GM21576 (cell line): ENCODE measurements at regions not wholly inside any gene's neighbourhood (a gene's known extent, or its start where the extent isn't known, plus 50 kb on each side); places are given as distances from the start of the nearest gene placed in this dataset.

Experiments used
- ATAC-seq: cut with Tn5 transposase; IDR thresholded peaks from one replicate; pipeline ENCODE4 v1.9.1; 2021; ENCODE audit warnings: mild to moderate bottlenecking, moderate library complexity; ENCODE audit not compliant: unreplicated experiment

DNA sequence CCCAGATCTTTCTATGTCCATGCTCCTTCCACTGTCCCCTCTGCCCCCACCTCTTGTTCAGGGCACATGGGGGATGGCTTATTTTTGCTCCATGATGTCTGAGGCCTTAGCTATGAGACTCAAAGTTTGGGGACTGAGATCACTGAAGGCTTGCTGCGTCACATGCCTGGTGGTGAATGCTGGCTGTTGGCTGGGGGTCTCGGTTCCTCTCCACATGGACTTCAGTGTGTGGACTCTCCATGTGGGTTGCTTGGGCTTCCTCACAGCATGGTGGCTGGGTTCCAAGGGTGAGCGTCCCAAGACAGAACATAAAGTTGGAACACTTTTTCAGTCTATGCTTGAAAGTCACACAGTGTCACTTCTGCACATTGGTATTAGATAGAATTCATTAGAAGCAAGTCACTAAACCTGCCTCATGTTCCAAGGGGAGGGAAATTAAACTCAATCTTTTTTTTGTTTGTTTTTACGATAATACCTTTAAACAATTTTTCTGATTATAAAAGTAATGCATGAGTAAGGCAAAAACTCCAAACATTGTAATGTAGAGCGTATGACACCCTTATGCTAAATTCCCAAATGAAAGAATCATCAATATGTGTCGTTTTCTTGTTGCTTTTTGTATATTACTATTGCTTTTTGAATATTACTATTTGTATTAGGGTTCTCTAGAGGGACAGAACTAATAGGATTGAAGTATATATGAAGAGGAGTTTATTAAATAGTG, 111.7 kb downstream of the MYCN start:
- no peak for ATAC-seq

DNA sequence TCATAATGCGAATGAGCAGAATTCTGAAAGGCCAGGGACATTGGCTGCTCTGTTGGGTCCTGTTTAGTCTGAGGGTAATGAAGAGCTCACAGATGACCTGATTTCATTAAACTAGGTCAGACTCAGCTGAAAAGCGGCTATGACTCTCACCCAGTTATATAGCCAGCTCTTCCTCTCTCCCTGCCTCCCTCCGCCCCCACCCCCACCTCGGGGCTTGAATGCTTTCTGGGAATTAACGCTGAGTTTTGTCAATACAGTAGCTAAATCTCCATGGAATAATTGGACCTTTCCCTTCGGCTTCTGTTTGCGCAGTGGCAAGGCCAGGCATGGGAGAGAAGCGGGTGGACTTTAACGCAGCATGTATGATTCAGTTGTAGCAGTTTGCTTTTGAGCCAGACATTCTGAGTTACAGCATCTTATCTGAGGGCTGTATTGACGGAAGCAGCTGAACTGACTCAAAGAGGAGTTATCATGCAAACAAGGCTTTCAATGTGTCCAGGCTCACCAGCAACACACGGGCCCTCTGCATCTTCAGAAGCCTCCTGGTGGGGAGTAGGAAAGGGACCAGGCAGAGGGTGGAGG, 110.6 kb downstream of the MYCN start:
- ATAC-seq: no peak

DNA sequence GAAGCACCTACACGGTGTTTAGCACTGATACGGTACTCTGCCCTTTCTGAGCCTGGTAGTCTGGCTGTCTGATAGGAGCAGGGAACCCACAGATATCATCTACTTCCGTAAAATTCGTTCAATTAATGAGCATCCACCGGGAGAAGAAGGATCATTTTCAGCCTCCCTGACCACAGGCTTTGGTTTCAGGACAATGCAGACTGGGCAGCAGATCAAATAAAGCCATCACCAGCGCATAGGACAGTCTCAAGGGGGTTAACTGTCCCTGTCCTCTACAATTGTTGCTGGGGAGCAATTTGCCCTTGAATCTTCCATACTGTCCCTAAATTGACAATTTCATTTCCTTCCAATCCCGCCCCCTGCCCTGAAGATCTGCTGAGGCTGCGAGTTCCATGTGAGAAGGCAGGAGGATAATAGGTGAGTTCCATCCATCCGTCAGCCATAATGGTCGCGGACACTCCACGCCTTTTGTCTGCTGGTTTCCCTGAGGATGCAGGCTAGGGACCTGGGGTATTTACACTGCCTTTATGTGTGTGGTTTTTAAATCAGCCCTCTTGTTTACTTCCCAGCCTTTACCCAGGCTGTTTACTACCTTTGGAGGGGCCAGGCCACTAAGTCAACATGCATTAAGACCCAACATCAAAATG, 110.0 kb downstream of the MYCN start:
- ATAC-seq: no peak

DNA sequence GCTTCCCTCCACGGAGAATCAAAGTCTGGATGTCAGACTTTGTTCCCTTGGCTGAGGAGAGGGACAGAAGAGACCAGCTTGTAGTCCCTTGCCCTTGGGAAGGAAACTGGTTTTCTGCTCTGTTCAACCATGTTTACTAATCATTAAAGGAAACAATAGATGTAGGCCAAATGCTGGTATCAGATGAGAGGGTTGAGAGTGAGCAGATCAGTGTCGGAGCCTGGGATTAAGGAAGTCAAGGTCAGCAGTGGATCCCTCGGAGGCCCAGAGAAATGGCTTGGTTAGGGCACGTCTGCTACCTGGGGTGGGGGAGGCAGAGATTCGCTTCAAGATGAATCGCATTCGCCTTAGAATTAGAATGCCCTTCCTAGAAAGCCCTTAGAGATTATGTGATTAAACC, 109.1 kb downstream of the MYCN start:
- ATAC-seq: no peak

DNA sequence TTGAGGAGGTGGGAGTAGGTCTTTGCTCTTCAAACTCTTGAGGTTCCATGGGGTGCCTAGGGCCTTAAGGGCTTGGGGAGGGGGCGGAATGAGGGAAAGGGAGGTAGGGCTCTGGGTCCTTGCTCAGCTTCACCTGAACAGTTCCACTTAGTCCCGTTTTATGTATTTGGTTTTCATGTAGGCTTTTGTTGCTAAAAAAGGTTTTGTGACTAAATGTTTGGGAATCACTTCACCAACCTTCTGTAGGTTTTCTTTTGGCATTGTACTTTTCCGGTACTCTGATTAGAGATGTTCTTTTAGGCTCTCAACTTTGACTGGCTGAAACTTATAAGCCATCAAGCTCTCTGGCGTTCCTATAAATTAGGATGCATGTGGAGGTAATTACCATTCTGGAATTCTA, 108.1 kb downstream of the MYCN start:
- no peak for ATAC-seq

DNA sequence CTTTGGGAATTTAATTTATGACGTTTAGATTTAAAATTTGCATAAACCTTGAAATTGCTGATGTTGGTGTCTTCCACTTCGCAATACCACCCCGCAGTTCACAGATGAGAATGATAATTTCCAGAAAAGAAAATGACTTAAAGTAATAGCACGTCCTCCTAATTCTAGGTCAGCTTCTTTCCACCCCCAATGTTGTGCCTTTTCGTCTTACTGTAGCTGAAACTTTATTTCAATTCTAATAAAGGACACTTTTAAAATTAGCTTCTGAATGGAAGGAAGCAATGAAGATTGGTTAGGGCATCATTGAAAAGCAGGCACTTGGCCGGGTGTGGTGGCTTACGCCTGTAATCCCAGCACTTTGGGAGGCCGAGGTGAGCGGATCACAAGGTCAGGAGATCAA, 107.4 kb downstream of the MYCN start:
- no peak for ATAC-seq

DNA sequence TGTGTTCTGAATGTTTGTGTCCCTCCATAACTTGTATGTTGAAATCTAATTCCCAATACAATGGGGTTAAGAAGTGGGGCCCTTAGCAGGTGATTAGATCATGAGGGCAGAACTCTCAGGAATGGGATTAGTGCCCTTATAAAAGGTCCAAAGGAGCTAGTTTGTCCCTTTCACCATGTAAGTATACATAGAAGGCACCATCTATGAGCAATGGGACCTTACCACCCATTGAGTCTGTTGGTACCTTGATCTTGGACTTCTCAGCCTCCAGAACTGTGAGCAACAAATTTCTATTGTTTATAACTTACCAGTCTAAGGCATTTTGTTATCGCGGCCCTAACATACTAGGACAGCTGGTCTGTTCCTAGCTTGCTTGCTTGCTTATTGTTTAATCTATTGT, 106.3 kb downstream of the MYCN start:
- no peak for ATAC-seq

DNA sequence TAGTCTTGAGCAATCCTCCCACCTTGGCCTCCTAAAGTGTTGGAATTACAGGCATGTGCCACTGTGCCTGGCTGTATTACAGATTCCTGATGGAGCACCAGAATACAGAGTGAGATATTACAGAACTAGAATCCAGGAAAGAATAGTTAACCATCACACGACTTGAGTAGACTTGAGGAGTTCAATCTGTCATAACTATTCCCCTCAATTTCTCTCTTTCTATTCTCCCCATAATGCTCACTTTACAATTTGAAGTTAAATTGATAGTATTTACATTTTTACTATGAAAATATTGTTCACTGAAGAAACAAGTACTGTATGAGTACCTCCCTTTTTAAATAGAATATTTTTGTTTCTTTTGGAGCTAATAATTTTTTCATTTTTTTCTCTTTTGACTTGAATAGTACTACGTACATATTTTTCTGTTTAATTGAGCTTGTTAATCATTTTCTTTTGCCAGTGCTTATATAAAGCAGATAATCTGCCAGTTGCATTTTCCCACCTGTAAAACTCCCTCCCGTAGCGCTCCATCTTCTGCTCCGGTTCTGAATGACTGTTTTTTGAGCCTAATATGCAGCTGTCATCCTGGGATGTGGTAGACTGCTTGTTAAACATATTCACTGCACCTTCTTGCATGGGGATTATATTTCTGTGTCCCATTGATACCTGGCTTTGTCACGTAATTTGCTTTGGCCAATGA, 105.5 kb downstream of the MYCN start:
- ATAC-seq: no peak

DNA sequence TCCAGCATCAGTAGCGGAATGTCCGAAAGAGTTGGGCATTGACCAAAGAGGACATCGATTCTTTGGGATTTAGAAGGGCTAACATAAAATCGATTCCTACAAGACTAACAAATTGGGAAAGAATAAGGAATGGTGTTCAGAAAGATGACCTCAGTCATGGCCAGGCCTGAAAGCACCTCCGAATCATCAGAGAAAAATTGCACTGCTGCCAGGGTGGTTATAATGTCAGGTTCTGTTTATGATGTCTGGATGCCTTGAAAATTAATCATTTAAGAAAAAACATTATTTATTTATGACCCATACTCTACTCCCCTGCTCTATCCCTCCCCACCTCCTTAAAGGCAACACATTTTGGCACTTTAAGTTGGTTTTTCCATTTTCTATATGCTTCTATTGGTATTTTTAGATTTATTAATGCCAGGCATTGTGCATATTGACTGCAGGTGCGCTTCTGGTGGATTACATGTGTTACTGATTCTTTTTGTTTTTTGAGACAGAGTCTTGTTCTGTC, 104.7 kb downstream of the MYCN start:
- ATAC-seq: no peak

DNA sequence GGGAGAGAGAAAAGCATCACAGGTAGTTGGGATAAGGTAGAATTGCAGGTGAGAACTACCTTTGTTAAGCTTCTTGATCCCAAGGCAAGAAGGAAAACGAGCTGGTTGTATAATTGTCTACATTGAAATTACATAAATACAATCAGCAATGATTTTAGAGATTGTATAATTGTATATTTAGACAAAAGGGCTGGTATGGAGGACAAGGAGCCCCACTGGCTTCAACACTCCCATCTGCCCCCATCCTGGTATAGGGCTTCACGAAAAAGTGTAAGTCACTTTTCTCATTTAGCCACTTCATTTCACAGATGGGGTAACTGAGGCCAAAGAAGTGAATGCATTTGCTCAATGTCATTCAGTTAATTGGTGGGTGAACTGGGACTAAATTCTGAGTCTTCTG, 103.3 kb downstream of the MYCN start:
- ATAC-seq: no peak

DNA sequence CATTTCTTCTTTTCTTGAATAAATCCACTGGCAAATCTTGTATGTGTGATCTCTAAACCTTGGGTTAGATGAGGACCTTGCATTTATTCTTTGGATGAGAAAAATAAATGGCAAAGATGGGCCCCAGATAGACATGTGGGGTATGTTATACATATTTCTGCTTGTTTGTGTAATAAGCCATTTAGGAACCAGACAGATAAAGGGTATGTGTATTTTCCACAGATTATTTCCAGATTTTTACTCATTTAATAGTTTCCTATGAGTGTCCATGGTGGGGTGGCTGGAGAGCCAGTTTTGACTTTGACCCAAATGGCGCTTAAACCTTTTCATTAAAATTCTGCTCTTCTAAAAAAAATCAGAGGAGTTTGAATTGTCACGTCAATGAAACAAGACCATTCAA, 102.8 kb downstream of the MYCN start:
- no peak for ATAC-seq

DNA sequence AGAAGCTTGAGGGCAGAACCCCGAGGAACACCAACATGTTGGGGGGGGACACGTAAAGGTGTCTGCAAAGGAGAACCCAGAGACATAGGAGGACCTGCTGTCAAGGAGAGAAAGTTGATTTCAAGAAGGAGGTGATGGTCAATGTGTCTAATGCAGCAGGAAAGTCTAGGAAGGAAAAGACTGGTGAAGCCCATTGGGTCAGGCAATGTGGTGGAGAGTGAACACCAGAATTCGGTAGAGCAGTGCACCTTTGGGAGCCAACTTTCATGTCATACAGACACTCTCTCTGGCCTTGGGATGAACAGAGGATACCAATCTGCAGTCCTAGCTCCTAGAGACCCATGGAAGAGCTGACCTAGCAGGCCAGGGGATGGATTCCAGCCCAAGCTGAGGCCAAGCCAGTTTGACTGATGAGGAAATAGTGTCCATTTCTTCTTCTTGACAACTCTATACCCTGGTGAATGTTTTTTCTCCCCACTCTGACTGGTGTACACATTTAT, 101.9 kb downstream of the MYCN start:
- no peak for ATAC-seq

DNA sequence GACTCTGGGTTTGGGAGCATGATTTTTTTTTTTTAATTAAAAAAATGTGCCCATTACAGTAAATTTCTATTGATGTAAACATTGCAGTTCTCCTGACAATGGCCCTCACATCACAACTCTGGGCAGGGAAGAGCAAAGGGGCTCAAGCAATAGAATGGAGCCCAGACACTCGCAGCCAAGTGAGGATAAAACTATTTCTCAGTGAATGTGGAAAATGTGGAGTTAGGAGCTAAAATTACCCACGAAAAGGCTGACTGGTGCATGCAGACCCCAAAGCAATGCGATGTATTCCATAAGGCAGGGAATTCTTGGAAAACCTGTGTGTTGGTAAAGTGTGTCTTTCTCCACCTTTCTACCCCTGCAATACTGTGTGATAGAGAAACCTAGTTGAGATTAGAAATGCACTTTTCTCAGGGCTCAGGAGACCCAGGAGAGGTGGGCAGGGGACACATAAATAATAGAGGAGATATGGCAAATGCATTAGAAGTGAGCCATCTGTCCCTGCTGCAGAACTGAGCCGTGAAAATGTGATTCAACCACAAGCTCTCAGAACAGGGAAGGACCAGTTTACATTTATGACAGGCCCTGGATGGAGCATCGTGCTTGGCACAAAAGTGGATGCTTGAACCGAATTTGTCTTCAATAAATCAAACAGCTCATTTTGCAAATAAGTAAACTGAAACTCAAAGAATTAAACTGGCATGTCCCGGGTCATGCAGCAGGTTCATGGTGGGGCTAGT, 100.1 kb downstream of the MYCN start:
- no peak for ATAC-seq

DNA sequence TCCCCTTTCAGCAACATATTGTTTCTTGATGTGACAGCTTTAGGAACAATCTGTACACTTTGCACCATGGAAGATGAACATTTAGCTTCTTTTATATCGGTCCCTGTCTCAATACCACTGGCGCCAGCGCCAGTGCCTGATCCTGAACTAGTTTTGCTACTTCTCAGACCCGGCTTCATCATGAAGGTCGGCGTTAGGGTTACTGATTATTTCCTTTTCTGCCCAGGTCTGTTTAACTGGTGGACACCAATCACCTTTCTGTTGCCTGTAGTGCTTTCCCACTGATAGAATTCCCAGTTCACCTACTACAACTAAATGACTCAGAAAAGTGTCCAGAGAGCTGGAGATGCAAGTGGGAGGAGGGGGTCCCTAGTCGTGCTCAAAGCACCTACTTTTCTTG, 99.5 kb downstream of the MYCN start:
- no peak for ATAC-seq

DNA sequence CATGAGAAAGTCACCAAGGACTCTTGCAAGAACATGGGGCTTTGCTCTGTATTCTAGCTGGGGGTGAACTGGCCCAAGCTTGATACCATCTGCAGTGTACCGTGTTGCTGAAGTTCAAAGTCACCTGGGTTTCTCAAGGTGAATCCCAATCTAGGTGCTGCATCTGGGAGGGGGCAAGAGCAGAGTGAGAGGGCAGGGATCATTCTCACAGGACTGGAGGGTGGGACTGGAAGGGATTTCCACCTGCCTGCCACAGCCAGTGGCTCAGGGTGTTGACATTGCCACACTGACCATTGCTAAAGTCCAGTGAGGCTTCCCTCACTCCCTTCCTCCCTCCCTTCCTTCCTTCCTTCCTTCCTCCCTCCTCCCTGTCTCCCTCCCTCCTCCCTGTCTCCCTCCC, 98.7 kb downstream of the MYCN start:
- no peak for ATAC-seq

DNA sequence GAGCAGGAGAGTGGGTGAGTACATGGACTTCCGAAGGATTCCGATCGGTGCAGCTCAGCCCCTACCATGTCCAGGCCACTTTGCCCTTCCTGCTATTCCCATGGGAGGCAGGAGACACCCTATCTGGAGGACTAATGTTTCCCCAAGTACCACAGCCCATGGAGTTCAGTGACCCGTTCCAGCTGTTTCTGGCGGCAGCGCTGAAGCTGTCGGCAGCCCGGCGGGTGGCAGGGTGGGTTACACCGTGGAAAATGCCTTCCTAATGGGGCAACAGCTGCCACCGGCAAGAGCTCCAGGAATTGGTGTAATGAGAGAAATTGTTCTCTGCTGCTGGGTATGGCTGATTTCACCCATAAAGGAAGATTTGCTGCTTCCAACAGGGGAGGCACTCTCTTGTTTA, 98.3 kb downstream of the MYCN start:
- no peak for ATAC-seq

DNA sequence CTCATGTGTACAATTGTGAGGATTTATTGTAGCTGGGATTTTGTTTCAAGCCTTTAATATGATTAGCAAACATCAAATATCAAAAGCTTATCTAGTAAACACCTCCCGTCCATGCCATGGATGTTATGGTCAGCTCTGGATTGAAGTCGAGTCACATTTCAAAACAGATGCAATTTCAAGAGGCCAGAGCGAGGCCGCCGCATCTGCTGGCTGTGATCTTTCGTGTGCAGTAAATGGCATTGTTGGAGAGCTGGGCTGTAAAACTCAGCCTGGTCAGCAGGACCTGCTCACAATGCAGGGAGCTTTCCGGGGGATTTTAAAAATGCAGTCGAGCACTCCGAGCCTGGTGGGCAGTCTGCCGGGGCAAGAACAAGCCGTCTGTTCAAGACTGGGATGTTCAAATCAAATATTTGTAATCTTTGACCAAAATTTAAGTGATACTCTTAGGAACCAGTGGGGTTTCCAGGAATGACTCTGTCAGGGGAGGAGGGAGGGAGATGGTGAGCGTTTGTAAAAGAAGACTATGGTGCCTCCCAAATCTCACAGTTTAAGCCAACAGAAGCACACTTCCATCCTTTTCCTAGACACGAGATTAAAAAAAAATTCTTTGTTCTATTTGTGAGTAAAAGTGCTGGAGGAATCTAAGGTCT, 97.6 kb downstream of the MYCN start:
- ATAC-seq: no peak

DNA sequence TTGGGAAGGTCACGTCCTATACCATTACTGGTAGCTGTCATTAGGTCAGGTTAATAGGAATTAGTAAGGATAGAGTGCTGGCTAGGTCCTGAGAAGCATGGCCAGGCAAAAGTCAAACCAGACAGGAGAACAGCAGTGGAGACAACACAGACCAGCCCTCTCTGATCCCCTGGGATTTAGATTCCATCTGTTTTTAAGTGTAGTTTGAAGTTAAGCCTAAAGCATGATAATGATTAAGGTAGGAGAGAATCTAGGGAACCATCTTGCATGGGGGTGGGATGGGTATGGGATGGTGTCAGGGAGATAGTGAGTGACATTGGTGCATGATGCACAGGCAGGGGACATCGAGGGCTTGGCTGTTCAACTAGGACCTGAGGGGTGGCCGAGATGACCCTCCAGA, 96.6 kb downstream of the MYCN start:
- no peak for ATAC-seq

DNA sequence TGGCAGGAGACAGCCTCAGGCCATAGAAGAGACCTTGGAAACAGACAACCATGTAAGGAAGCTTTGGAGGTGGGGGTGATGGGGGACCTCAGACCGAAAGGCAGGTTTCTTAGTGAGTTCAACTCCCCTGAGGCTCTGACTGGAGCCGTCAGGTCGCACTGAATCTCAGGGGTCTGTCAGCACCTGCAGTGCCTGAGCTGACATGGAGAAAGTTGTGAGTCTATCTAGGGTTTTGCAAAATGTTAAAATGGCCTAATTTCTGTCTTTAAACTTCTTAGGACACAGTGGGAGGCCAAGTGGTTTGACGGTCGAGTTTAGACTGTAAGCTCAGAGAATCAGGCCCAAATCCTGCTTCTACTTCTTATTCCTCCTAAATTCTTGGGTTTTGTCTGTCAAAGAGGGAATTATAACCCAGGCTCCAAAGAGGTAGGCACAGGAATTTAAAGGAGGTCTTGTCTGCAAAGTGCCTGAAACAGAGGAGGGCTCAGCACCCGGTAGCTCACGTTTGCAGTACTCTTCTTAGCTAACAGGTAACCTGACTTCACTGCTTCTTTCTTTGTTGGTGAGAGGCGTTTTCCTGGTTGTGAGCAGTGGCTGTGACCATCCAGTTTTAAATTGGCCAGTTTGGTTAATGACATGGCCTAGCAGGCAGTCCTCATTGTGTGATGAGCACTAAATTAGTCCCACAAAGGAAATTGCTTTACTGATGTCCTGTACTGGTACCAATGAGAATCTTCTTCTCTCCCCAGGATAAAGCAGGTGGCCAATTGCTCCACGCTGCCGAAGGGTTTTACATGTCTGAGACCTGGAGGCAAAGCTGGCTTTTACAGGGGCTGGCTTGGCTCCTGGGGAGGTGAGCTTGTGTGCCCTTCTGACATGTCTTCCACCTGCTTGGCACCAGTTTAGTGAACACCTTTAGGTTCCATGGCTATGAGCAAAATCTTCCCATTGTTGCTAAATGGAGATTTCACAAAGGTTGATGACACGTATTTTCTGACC, 95.7 kb downstream of the MYCN start:
- ATAC-seq: no peak
